Breast epithelium (tissue), 4 donors: ENCODE measurements at regions not wholly inside any gene's neighbourhood (a gene's known extent, or its start where the extent isn't known, plus 50 kb on each side); places are given as distances from the start of the nearest gene placed in this dataset.

Experiments
- DNase-seq, 2 donors: peaks; one replicate each; pipeline ENCODE4 v3.0.0-alpha.2; 2019; ENCODE audit warnings: low spot score in 2 of 2
- H3K27ac ChIP-seq, 2 donors: fragments of 200-600 bp; sonication (generic) in 1 of 2; one replicate each; pipeline ENCODE4 v1.5.1; 2016 to 2019; ENCODE audit warnings: mild to moderate bottlenecking in 1 of 2
- H3K27me3 ChIP-seq, 2 donors: fragments of 200-600 bp; sonication (generic) in 1 of 2; one replicate each; pipeline versions ENCODE4 v1.5.1 to v1.6.0; 2017 to 2019; ENCODE audit warnings: control low read depth in 1 of 2, mild to moderate bottlenecking in 1 of 2
- H3K36me3 ChIP-seq: fragments of 200-600 bp; one replicate; pipeline ENCODE4 v1.5.1; 2019
- H3K4me1 ChIP-seq, 2 donors: fragments of 200-600 bp; sonication (generic); one replicate each; pipeline ENCODE4 v1.5.1; 2016 to 2019; ENCODE audit warnings: control low read depth in 1 of 2
- H3K4me3 ChIP-seq, 3 donors: fragments of 200-600 bp; sonication (generic); 1 replicate in 2 of 3; 2 replicates in 1 of 3; pipeline ENCODE4 v1.5.1; 2016 to 2019; ENCODE audit warnings: mild to moderate bottlenecking in 3 of 3, moderate library complexity in 2 of 3
- H3K9me3 ChIP-seq, 2 donors: fragments of 200-600 bp; sonication (generic) in 1 of 2; one replicate each; pipeline ENCODE4 v1.5.1; 2016 to 2019; ENCODE audit warnings: control low read depth in 1 of 2
- POLR2A ChIP-seq: fragments of 450-650 bp; IDR thresholded peaks from one replicate; pipeline ENCODE4 v1.6.1; 2016; ENCODE audit warnings: antibody characterized with exemption, mild to moderate bottlenecking, moderate library complexity
- POLR2AphosphoS5 ChIP-seq, 3 donors: sonication (generic); formaldehyde crosslinking; IDR thresholded peaks; one replicate each; pipeline ENCODE4 v1.6.1; 2017; ENCODE audit warnings: antibody characterized with exemption in 3 of 3
- intact Hi-C: fragments of 100-400 bp; cut with DNase I; formaldehyde crosslinking; loops from one replicate; pipeline ENCODE4 v1.15.1; 2023; ENCODE audit warnings: low total_unique reads
- TF ChIP-seq, protein P1 (sequence below), 3 donors: fragments of 450-650 bp; IDR thresholded peaks; one replicate each; pipeline ENCODE4 v1.5.1; 2016 to 2017; ENCODE audit warnings: antibody characterized with exemption in 3 of 3, mild to moderate bottlenecking in 3 of 3, moderate library complexity in 3 of 3

DNA sequence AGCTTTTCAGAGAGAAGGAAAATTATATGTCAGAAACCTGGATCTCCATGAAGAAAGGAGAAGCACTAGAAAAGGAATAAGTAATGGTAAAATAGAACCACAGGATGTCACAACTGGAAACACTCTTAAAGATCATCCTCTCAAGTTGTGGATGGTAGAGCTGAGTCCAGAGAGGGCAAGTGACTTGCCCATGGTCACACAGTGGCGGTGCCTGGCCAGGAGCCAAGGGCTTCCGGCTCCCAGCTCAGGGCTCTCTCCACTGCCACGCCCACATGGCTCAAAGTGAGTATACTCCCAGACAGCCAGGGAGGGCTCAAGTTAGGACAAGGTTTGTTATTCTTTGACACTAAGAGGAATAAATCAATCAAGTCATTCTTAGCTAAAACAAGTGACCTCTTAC lies 159.8 kb downstream of the COPRS start:
- no peak for DNase-seq
- Histone ChIP-seq H3K27ac (no peak overlapping the region), H3K27me3 (no peaks in the 10 kb centered on the region), H3K36me3 (no peaks in the 10 kb centered on the region), H3K9me3 (no peaks in the 10 kb centered on the region), H3K4me3 (no peak overlapping the region), H3K4me1 (no peaks in the 10 kb centered on the region)
- TF ChIP-seq, protein P1, sequence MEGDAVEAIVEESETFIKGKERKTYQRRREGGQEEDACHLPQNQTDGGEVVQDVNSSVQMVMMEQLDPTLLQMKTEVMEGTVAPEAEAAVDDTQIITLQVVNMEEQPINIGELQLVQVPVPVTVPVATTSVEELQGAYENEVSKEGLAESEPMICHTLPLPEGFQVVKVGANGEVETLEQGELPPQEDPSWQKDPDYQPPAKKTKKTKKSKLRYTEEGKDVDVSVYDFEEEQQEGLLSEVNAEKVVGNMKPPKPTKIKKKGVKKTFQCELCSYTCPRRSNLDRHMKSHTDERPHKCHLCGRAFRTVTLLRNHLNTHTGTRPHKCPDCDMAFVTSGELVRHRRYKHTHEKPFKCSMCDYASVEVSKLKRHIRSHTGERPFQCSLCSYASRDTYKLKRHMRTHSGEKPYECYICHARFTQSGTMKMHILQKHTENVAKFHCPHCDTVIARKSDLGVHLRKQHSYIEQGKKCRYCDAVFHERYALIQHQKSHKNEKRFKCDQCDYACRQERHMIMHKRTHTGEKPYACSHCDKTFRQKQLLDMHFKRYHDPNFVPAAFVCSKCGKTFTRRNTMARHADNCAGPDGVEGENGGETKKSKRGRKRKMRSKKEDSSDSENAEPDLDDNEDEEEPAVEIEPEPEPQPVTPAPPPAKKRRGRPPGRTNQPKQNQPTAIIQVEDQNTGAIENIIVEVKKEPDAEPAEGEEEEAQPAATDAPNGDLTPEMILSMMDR (IDR thresholded peaks at IDR 0.05): no peak
- no peak for TF ChIP-seq POLR2A
- no peak for TF ChIP-seq POLR2AphosphoS5 (IDR thresholded peaks at IDR 0.05)
- intact Hi-C loops: no loop called here

DNA sequence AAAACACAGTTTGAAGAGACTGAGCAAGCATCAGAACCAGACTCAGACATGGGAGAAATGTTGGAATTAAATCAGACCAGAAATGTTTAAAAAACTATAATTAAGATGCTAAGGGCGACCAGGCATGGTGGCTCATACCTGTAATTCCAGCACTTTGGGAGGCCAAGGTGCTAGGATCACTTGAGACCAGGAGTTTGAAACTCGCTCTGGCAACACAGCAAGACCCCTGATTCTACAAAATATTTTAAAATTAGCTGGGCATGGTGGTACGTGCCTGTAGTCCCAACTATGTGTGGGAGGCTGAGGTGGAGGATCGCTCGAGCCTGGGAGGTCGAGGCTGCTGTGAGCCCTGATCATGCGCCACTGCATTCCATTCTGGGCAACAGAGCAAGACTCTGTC lies 160.3 kb downstream of the COPRS start:
- intact Hi-C loops: no loop called here
- Histone ChIP-seq H3K36me3 (no peaks in the 10 kb centered on the region), H3K4me3 (no peak overlapping the region), H3K27ac (no peak overlapping the region), H3K27me3 (no peaks in the 10 kb centered on the region), H3K4me1 (no peaks in the 10 kb centered on the region), H3K9me3 (no peaks in the 10 kb centered on the region)
- TF ChIP-seq POLR2AphosphoS5 (IDR thresholded peaks at IDR 0.05) (no peak), POLR2A (no peak)
- TF ChIP-seq, protein P1 (IDR thresholded peaks at IDR 0.05): no peak
- no peak for DNase-seq

DNA sequence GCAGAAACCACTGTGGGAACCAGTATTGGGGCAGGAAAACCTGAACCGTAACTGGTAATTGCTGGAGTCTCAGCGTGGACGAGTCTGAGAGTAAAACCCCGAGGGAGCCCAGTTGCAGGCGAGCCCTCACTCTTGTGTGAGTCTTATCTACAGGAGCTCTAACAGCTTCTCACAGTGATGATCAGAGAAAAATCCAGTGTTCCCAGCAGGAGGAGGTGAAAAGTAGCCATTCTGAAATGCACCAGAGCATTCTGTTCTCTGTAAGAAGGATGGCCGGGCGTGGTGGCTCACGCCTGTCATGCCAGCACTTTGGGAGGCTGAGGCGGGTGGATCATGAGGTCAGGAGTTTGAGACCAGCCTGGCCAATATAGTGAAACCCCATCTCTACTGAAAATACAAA lies 161.2 kb downstream of the COPRS start:
- Histone ChIP-seq H3K36me3 (no peaks in the 10 kb centered on the region), H3K9me3 (no peaks in the 10 kb centered on the region), H3K4me3 (no peak overlapping the region), H3K27me3 (no peaks in the 10 kb centered on the region), H3K4me1 (no peaks in the 10 kb centered on the region), H3K27ac (no peak overlapping the region)
- TF ChIP-seq POLR2A (no peak), POLR2AphosphoS5 (IDR thresholded peaks at IDR 0.05) (no peak)
- TF ChIP-seq, protein P1 (IDR thresholded peaks at IDR 0.05): no peak
- no peak for DNase-seq
- intact Hi-C loops: no loop called here

DNA sequence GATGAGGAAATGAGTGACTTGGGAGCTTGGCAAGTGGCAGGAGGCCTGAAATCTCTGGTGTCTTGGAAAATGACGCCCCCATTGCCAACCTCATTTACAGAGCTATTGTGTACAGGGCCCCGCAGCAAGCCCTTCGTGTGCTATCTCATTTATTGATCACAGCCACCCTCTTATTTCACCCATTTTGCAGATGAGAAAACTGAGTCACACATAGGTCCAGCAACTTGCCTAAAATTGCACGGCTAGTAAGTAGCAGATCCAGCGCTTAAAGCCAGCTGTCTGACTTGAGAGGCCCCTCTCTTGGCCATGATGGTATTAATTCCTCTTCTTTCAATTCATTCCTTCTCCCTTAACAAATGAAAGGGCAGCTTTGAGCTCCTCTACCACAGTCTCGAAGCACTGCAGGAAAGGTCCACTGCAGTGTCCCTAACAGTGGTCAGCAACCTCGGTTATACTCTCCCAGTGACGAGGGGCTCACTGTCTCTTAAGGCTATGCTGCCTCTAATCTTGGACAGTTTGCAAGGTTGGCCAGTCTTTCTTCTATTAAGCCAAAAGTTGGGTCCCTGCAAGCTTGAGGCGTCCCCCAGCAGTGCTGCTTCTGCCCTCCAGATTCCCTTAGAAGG lies 162.2 kb downstream of the COPRS start:
- H3K4me3 ChIP-seq: no peak overlapping the region
- intact Hi-C loops: no loop called here
- H3K9me3 ChIP-seq: no peaks in the 10 kb centered on the region
- no peaks in the 10 kb centered on the region for H3K27me3 ChIP-seq
- peak overlapping the region; percentile 71 to 72 for H3K27ac ChIP-seq
- no peaks in the 10 kb centered on the region for H3K36me3 ChIP-seq
- H3K4me1 ChIP-seq: no peaks in the 10 kb centered on the region
- no peak for DNase-seq
- TF ChIP-seq, protein P1 (IDR thresholded peaks at IDR 0.05): no peak
- TF ChIP-seq POLR2A (no peak), POLR2AphosphoS5 (IDR thresholded peaks at IDR 0.05) (no peak)

DNA sequence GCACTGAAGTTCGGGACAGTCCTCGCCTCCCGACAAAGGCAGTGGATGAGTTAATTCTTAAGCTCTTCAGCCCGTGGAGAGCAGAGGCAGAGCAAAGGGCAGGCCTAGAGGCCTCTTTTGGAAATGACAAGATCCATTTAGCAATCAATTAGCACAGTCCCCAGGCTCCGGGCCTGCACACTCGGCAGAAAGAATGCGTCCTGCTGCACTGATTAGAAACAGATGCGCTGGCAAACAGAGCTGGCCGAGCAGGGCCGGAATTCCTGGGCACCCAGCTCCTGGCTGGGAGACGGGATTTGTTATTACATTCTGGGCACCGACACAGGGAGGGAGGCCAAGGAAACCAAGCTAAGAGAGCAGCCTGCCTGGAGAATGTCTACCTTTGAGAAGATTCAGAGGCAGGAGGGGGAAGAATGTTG lies 162.9 kb downstream of the COPRS start:
- Histone ChIP-seq H3K9me3 (no peaks in the 10 kb centered on the region), H3K36me3 (no peaks in the 10 kb centered on the region), H3K27me3 (no peaks in the 10 kb centered on the region), H3K27ac (peak overlapping the region; percentile 71 to 72), H3K4me3 (peak overlapping the region in 1 of 3 donors; percentile 17), H3K4me1 (no peaks in the 10 kb centered on the region)
- DNase-seq: peak; percentile 70 to 79
- TF ChIP-seq POLR2AphosphoS5 (IDR thresholded peaks at IDR 0.05) (peak; percentile 27 to 90 (median 49)), POLR2A (no peak)
- TF ChIP-seq, protein P1 (IDR thresholded peaks at IDR 0.05): peak in 1 of 3 donors; percentile 45
- intact Hi-C loops: no loop called here
